Prostate gland (tissue), 2 donors: ENCODE measurements at regions not wholly inside any gene's neighbourhood (a gene's known extent, or its start where the extent isn't known, plus 50 kb on each side); places are given as distances from the start of the nearest gene placed in this dataset.

ENCODE experiments used
- CTCF ChIP-seq, 4 experiments: fragments of 200-600 bp in 2 of 4; fragments of 450-650 bp in 2 of 4; sonication (generic) in 2 of 4; IDR thresholded peaks; 1 replicate in 3 of 4; 2 replicates in 1 of 4; pipeline ENCODE4 v1.5.1; 2016 to 2019; ENCODE audit warnings: antibody characterized with exemption in 4 of 4, mild to moderate bottlenecking in 2 of 4, moderate library complexity in 2 of 4
- POLR2A ChIP-seq: fragments of 450-650 bp; IDR thresholded peaks from one replicate; pipeline ENCODE4 v1.6.1; 2016; ENCODE audit warnings: antibody characterized with exemption, mild to moderate bottlenecking
- POLR2AphosphoS5 ChIP-seq: sonication (generic); formaldehyde crosslinking; IDR thresholded peaks from one replicate; pipeline ENCODE4 v1.6.1; 2017; ENCODE audit warnings: antibody characterized with exemption

- TF ChIP-seq POLR2A: no peak
- TF ChIP-seq CTCF (IDR thresholded peaks at IDR 0.05): no peak
- no peak for TF ChIP-seq POLR2AphosphoS5
Observed at GRCh38 chr10:3350617-3351258, 178.2 kb upstream of the PITRM1 start.
